ENCODE measurements at regions not wholly inside any gene's neighbourhood (a gene's known extent, or its start where the extent isn't known, plus 50 kb on each side); places are given as distances from the start of the nearest gene placed in this dataset.

DNA sequence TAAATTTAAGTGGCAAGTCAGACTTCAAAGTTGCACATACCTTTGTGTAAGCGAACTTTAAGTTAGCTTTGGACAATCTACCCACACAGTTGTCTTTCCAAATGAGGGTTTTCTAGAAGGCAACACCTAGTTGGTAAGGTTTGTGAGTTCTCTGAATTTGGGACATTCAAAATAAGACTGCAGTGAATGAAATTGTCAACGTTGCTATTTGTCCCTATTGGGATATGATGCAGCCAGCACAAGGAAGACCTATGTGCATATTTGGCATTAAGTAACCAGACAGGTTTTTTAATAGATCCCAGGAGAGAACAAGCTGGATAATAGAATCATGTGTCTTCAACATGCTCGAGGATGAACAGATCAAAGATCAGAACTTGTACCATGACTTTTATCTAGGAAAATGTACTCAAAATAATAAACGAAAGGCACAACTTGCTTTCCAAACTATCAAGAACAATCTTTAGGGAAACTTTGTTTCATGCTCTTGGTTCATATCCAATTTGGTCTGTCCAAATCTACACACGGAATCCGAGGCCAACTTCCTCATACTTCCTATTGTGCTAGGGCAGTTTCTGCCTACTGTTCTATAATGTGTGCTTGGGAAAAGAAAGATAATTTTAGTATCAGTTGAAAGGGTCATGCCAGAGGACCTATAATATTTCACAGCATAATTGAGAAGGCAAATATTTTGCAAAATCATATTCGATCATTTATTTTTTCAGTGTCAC is 284.2 kb upstream of the SOX5 start:
- Histone ChIP-seq H3K4me3 (replicated peaks; ENCODE audit: insufficient read depth, low read length) (no peak overlapping the region), H3K27me3 (ENCODE audit: insufficient read depth, poor library complexity, severe bottlenecking) (peaks cover 2% of the 10 kb centered on the region), H3K27ac (replicated peaks) (no peak overlapping the region)
- no peak for DNase-seq (ENCODE audit: low read depth in 1 of 2, low spot score in 1 of 2)
- TF ChIP-seq SPI1 (IDR thresholded peaks at IDR 0.05; ENCODE audit: borderline replicate concordance, low read depth), result no peak
- TF ChIP-seq, protein P1, sequence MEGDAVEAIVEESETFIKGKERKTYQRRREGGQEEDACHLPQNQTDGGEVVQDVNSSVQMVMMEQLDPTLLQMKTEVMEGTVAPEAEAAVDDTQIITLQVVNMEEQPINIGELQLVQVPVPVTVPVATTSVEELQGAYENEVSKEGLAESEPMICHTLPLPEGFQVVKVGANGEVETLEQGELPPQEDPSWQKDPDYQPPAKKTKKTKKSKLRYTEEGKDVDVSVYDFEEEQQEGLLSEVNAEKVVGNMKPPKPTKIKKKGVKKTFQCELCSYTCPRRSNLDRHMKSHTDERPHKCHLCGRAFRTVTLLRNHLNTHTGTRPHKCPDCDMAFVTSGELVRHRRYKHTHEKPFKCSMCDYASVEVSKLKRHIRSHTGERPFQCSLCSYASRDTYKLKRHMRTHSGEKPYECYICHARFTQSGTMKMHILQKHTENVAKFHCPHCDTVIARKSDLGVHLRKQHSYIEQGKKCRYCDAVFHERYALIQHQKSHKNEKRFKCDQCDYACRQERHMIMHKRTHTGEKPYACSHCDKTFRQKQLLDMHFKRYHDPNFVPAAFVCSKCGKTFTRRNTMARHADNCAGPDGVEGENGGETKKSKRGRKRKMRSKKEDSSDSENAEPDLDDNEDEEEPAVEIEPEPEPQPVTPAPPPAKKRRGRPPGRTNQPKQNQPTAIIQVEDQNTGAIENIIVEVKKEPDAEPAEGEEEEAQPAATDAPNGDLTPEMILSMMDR (IDR thresholded peaks at IDR 0.05; ENCODE audit: insufficient read depth, low read length), result no peak
- TF ChIP-seq GABPA (IDR thresholded peaks at IDR 0.05; ENCODE audit: low read depth), result no peak
- TF ChIP-seq, protein P2, sequence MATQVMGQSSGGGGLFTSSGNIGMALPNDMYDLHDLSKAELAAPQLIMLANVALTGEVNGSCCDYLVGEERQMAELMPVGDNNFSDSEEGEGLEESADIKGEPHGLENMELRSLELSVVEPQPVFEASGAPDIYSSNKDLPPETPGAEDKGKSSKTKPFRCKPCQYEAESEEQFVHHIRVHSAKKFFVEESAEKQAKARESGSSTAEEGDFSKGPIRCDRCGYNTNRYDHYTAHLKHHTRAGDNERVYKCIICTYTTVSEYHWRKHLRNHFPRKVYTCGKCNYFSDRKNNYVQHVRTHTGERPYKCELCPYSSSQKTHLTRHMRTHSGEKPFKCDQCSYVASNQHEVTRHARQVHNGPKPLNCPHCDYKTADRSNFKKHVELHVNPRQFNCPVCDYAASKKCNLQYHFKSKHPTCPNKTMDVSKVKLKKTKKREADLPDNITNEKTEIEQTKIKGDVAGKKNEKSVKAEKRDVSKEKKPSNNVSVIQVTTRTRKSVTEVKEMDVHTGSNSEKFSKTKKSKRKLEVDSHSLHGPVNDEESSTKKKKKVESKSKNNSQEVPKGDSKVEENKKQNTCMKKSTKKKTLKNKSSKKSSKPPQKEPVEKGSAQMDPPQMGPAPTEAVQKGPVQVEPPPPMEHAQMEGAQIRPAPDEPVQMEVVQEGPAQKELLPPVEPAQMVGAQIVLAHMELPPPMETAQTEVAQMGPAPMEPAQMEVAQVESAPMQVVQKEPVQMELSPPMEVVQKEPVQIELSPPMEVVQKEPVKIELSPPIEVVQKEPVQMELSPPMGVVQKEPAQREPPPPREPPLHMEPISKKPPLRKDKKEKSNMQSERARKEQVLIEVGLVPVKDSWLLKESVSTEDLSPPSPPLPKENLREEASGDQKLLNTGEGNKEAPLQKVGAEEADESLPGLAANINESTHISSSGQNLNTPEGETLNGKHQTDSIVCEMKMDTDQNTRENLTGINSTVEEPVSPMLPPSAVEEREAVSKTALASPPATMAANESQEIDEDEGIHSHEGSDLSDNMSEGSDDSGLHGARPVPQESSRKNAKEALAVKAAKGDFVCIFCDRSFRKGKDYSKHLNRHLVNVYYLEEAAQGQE (IDR thresholded peaks at IDR 0.05; ENCODE audit: insufficient replicate concordance, low read depth), result no peak
- no peak for TF ChIP-seq POLR2AphosphoS5 (IDR thresholded peaks at IDR 0.05; ENCODE audit: low read depth)

DNA sequence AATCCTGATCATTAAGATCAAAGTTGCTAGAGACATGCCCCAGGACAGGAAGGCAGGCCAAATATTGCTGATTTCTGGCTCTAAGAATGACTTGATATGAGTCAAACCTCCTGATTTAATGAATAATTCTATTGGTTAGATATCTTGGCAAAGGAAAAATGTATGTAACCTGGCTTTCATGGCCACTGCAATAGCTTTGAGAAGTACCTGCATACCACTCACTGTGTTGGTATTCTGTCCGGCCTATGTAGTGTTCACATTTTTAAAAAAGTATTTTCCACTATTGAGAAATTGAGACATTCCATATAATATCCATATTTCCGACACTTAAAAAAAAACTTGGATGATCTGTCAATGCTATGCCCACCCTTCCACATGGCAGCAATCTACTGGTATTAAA is 283.1 kb upstream of the SOX5 start:
- no peak for TF ChIP-seq GABPA (IDR thresholded peaks at IDR 0.05; ENCODE audit: low read depth)
- TF ChIP-seq POLR2AphosphoS5 (IDR thresholded peaks at IDR 0.05; ENCODE audit: low read depth), result no peak
- TF ChIP-seq SPI1 (IDR thresholded peaks at IDR 0.05; ENCODE audit: borderline replicate concordance, low read depth), result no peak
- TF ChIP-seq, protein P2 (IDR thresholded peaks at IDR 0.05; ENCODE audit: insufficient replicate concordance, low read depth), result no peak
- TF ChIP-seq, protein P1 (IDR thresholded peaks at IDR 0.05; ENCODE audit: insufficient read depth, low read length), result no peak
- H3K4me3 ChIP-seq (replicated peaks; ENCODE audit: insufficient read depth, low read length), result no peak overlapping the region

DNA sequence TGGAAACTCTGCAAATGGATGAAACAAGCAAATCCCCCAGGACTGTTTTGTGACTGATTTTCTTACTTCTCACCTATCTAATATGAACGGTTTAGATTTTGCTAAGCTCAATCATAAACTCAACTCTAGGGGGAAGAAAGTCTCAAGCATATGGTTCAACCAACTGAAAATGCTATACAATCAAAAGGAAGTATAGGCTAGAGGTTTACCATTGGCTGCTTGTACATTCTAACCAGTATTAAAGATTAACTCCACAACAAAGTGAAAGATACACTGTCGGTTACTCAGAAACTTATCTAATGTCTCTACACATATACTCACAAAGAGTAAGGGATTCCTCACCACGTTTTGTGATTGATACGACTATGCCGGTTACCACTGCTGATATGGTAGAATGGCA is 281.8 kb upstream of the SOX5 start:
- TF ChIP-seq GABPA (IDR thresholded peaks at IDR 0.05; ENCODE audit: low read depth), result no peak
- TF ChIP-seq POLR2AphosphoS5 (IDR thresholded peaks at IDR 0.05; ENCODE audit: low read depth), result no peak
- TF ChIP-seq, protein P1 (IDR thresholded peaks at IDR 0.05; ENCODE audit: insufficient read depth, low read length), result no peak
- no peak for TF ChIP-seq SPI1 (IDR thresholded peaks at IDR 0.05; ENCODE audit: borderline replicate concordance, low read depth)
- TF ChIP-seq, protein P2 (IDR thresholded peaks at IDR 0.05; ENCODE audit: insufficient replicate concordance, low read depth), result no peak
- no peak overlapping the region for H3K27ac ChIP-seq (replicated peaks)
- no peak for DNase-seq (ENCODE audit: low read depth in 1 of 2, low spot score in 1 of 2)

More for the DNA sequence above, 283.1 kb upstream of the SOX5 start:
- Histone ChIP-seq H3K27ac (replicated peaks) (no peak overlapping the region), H3K27me3 (ENCODE audit: insufficient read depth, poor library complexity, severe bottlenecking) (peaks cover 2% of the 10 kb centered on the region)
- no peak for DNase-seq (ENCODE audit: low read depth in 1 of 2, low spot score in 1 of 2)

More for the DNA sequence above, 281.8 kb upstream of the SOX5 start:
- peaks cover 2% of the 10 kb centered on the region for H3K27me3 ChIP-seq (ENCODE audit: insufficient read depth, poor library complexity, severe bottlenecking)
- H3K4me3 ChIP-seq (replicated peaks; ENCODE audit: insufficient read depth, low read length), result no peak overlapping the region
